Stimulated activated naive CD4-positive, alpha-beta T cell treated with Interleukin-2 at 50 U/mL for 16 hours (primary cell): ENCODE measurements at regions not wholly inside any gene's neighbourhood (a gene's known extent, or its start where the extent isn't known, plus 50 kb on each side); places are given as distances from the start of the nearest gene placed in this dataset.

ENCODE experiments used
- DNase-seq: peaks from one replicate; lab custom pipeline; 2025; lab: John Stamatoyannopoulos, UW

- no peak for DNase-seq
These were observed 167.7 kb downstream of the ANAPC1 start for GRCh38 chr2:111715987-111716904.

- no peak for DNase-seq
These were observed 166.9 kb downstream of the ANAPC1 start for GRCh38 chr2:111716905-111717775.
